HG02885 (cell line): ENCODE measurements at regions not wholly inside any gene's neighbourhood (a gene's known extent, or its start where the extent isn't known, plus 50 kb on each side); places are given as distances from the start of the nearest gene placed in this dataset.

Source experiments
- ATAC-seq: cut with Tn5 transposase; IDR thresholded peaks from one replicate; pipeline ENCODE4 v1.9.1; 2021; ENCODE audit warnings: mild to moderate bottlenecking; ENCODE audit not compliant: unreplicated experiment, poor library complexity

GRCh38 chr5:29805804-29806203 lies 1387.7 kb upstream of the CDH6 start:
- no peak for ATAC-seq

- no peak for ATAC-seq
These were observed 1392.7 kb upstream of the CDH6 start for GRCh38 chr5:29800752-29801151.

DNA sequence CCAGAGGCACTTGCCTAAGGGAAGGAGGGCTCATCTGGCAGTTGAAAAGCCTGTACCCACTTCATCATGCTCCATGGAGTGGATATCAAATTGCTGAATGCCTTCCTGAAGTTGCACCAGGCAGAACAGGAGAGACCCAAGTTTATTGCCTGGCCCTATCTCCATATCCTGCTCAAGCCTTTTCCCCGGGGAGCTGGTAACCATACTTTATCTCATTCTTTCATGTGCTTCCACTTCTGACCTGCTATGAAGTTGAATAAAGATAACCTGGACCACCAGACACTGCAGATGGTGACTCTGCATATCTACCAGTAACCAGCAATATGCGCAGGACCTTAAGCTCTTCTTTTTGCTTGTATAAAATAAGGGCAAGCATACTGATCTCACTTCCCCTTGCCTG lies 1397.5 kb upstream of the CDH6 start:
- ATAC-seq: no peak

DNA sequence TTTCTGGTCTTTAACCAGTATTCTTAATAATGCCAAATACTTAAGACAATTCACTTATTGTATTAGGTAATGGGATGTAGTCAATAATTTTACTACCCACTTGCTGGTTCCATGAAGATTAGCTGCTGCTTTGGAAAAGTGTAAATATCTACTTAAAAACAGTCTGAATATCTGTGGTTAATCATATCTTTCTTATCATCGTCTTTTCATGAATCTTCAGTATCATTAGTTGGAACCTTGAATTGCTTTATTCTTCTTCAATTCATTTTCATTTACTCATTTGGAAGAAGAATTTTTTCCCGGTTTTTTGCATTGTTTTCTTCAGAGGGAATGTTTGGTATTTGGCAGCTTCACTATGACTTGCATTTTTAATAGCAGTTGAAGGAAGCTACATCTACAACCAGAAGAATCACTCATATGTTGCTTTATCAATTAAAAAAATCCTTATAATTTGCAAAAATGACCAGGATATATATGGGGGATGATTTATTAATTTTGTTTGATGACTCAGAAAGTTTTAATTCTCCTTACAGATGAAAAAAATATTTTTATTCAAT lies 1398.3 kb upstream of the CDH6 start:
- ATAC-seq: no peak

DNA sequence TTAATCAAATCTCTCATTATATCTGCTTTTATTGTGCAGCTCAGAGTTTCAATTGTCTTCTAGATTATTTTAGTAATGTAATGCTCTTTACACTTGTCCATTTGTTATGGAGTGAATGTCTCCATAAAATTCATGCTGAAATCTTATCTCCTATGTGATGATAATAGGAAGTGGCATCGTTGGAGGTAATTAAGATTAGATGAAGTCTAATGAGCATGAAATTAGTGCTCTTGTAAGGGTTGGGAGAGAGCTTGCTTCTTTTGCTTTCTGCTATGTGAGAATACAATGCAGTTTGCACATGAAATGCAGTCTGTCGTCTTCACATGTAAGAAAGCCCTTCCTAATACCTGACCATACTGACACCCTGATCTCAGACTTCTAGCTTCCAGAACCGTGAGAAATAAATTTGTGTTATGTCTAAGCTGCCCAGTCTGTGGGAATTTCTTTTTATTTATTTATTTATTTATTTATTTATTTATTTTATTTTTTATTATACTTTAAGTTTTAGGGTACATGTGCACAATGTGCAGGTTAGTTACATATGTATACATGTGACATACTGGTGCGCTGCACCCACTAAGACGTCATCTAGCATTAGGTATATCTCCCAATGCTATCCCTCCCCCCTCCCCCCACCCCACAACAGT lies 1399.2 kb upstream of the CDH6 start:
- ATAC-seq: no peak

GRCh38 chr5:29790281-29790680 lies 1403.2 kb upstream of the CDH6 start:
- ATAC-seq: no peak

DNA sequence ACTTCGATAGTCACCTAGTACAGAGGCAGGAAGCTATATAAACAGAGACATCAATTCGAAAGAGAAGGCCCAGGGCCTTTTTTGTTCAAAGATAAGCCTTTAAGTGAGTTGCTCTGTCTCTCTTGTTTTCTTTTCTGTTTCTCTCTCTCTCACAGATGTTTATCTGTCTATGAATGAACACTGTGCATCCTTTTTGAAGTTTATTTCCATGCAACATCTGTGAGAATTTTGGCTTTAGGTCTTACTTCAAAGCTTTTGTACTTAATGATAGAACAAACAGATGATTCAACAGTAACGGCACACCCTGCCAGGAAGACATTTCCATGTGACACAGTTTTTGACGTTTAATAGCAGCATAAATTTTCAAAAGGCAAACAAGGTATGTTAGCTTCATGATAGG lies 1413.1 kb upstream of the CDH6 start:
- no peak for ATAC-seq

GRCh38 chr5:29779141-29779540 lies 1414.3 kb upstream of the CDH6 start:
- no peak for ATAC-seq

DNA sequence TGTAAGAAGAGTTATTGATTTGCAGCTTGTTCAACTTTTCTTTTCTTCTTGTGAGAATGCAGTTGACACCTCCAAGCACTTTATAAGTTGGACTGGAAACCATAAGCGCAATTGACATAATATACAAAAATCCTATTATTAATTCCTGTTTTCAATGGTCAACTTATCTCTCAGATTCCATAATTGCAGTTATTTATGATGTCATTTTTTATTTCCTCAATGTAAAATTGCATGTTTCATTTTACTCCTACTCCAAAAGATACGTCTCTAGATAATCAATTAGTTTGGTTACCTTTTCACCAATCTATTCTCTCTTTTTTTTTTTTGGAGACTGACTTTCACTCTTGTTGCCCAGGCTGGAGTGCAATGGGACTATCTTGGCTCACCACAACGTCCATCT lies 1416.1 kb upstream of the CDH6 start:
- ATAC-seq: no peak

- no peak for ATAC-seq
These were observed 1422.5 kb upstream of the CDH6 start for GRCh38 chr5:29770936-29771335.

- ATAC-seq: no peak
These were observed 1424.0 kb upstream of the CDH6 start for GRCh38 chr5:29769474-29769873.

GRCh38 chr5:29758986-29759421 lies 1434.5 kb upstream of the CDH6 start:
- no peak for ATAC-seq

DNA sequence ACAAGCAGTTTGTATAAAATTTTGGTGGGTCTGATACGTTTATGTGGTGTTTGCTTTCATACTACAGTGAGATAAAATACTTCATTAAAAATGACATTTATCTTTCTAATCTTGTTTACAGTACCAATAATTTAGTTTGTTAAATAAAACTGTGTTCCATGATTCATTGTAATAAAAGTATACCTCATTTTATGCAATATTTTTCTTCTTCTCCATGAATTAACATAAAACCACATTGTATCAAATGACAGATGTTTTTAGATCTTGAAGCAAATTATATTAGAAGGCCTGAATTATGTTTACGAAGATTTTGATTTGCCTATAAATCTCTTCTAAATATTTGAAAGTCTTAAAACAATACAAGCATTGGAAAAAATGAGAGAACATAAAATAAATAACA lies 1443.0 kb upstream of the CDH6 start:
- no peak for ATAC-seq

- ATAC-seq: no peak
These were observed 1448.9 kb upstream of the CDH6 start for GRCh38 chr5:29744618-29745017.

- no peak for ATAC-seq
These were observed 1472.5 kb upstream of the CDH6 start for GRCh38 chr5:29720954-29721353.

- ATAC-seq: no peak
These were observed 1474.3 kb upstream of the CDH6 start for GRCh38 chr5:29719171-29719570.

GRCh38 chr5:29715167-29715566 lies 1478.3 kb upstream of the CDH6 start:
- no peak for ATAC-seq

DNA sequence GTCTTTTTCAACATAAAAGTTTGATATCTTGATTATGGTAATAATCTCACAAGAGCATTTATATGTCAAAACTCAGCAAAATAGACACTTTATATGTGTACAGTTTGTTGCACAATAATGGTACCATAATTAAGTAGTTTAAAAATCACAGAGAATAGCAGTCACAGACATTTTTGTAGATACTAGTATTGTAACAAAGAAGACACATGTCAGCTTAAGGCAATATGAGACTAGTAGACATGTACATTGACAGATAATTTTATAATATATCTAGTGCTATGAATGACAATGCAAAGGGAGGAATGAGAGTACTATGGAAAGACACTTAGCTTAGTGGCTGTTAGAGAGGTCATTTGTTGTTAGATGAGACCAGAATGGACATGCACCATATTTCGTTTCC lies 1490.6 kb upstream of the CDH6 start:
- ATAC-seq: no peak

- ATAC-seq: no peak
These were observed 1491.9 kb upstream of the CDH6 start for GRCh38 chr5:29701600-29701999.

DNA sequence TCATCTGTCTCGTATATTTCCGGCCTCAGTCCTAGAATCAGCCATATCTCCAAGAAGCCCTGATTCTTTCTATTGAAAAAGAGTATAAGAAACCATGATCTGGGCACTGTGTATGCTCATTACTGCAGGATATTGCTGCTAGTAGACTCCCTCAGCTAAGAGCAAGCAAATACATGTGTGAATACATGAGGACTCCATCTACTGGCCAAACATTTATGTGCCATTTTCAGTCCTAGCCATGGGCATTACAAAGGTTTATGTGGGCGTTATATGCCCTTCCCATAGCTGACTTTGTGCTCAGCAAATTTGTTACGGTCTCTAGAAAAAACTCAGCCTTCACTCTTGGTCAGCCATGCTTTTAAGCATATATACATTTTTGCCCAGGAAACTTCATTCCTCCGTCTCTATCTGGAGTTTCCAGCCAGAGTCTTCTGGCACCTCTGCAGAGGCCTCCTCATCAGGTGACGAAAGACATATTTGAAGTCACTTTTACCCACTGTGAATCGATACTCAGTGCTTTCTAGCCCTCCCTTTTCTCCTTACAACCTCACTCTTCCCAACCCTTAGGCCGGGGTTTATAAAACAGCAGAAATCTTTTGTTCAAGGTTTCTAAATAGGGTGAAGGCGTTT lies 1495.6 kb upstream of the CDH6 start:
- no peak for ATAC-seq

DNA sequence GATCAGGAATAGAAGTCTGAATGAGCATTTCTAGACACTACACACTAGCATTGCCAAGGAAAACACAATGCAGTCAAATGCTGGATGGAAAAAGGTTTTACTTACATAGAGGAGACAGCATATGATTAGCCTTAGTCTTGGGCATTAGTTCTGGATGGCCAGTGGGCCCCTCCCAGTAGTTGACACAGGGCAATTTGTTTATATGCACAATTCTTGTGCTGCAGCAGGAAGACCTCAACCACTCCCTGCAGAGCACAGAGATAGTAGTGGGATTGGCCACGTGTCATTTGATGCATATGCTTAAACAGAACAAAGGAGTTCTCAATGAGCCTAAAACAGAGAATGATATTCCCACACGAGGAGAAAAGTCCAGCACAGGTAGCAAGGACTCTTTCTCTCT lies 1496.2 kb upstream of the CDH6 start:
- no peak for ATAC-seq

- ATAC-seq: no peak
These were observed 1520.8 kb upstream of the CDH6 start for GRCh38 chr5:29672678-29673077.
